Astrocyte (in vitro differentiated cells and primary cell): ENCODE measurements at regions not wholly inside any gene's neighbourhood (a gene's known extent, or its start where the extent isn't known, plus 50 kb on each side); places are given as distances from the start of the nearest gene placed in this dataset.

Experiments
- DNase-seq: peaks from one replicate; pipeline ENCODE4 v3.0.0-alpha.2; 2010; ENCODE audit warnings: low read depth
- FAIRE-seq: peaks from 2 replicates; lab custom pipeline; 2011; peaks lifted over from hg19 to GRCh38; lab: Jason Lieb, UNC
- H2AFZ ChIP-seq: 2 replicates; pipeline ENCODE4 v1.6.0; 2012; ENCODE audit warnings: low read depth, low read length, inconsistent platforms
- H3K27ac ChIP-seq: 2 replicates; pipeline ENCODE4 v1.5.1; 2011; ENCODE audit warnings: low read depth, low read length, inconsistent platforms
- H3K27me3 ChIP-seq: 2 replicates; pipeline ENCODE4 v1.6.0; 2011; ENCODE audit warnings: low read length, inconsistent platforms; ENCODE audit not compliant: insufficient read depth
- H3K36me3 ChIP-seq: 2 replicates; pipeline ENCODE4 v1.5.1; 2011; ENCODE audit warnings: low read length, inconsistent platforms; ENCODE audit not compliant: insufficient read depth
- H3K4me1 ChIP-seq: 2 replicates; pipeline ENCODE4 v1.5.1; 2011; ENCODE audit warnings: low read length, inconsistent platforms; ENCODE audit not compliant: insufficient read depth
- H3K4me2 ChIP-seq: 2 replicates; pipeline ENCODE4 v1.6.0; 2012; ENCODE audit warnings: low read length, inconsistent platforms
- H3K4me3 ChIP-seq: 2 replicates; pipeline ENCODE4 v1.5.1; 2011; ENCODE audit warnings: low read depth, mild to moderate bottlenecking, low read length, inconsistent platforms; ENCODE audit not compliant: insufficient read depth
- H3K79me2 ChIP-seq: 2 replicates; pipeline ENCODE4 v1.6.0; 2012; ENCODE audit warnings: mild to moderate bottlenecking, low read length, inconsistent platforms; ENCODE audit not compliant: insufficient read depth
- H3K9ac ChIP-seq: 2 replicates; pipeline ENCODE4 v1.6.0; 2012; ENCODE audit warnings: mild to moderate bottlenecking, low read length, inconsistent platforms
- H3K9me3 ChIP-seq: 2 replicates; pipeline ENCODE4 v1.5.1; 2012; ENCODE audit warnings: low read depth, mild to moderate bottlenecking, low read length, inconsistent platforms; ENCODE audit not compliant: insufficient read depth
- H4K20me1 ChIP-seq: 2 replicates; pipeline ENCODE4 v1.6.0; 2012; ENCODE audit warnings: low read length, inconsistent platforms; ENCODE audit not compliant: insufficient read depth
- H3K27ac Mint-ChIP-seq: one replicate; pipeline ENCODE4 v1.8.0; 2021; ENCODE audit warnings: mild to moderate bottlenecking, mixed read lengths; ENCODE audit not compliant: unreplicated experiment
- H3K27me3 Mint-ChIP-seq: one replicate; pipeline ENCODE4 v1.8.0; 2021; ENCODE audit warnings: low read depth, mixed read lengths; ENCODE audit not compliant: unreplicated experiment
- H3K36me3 Mint-ChIP-seq: one replicate; pipeline ENCODE4 v1.8.0; 2021; ENCODE audit warnings: low read depth, mixed read lengths; ENCODE audit not compliant: unreplicated experiment
- H3K4me1 Mint-ChIP-seq: one replicate; pipeline ENCODE4 v1.8.0; 2021; ENCODE audit warnings: low read depth, mixed read lengths; ENCODE audit not compliant: unreplicated experiment
- H3K4me3 Mint-ChIP-seq: one replicate; pipeline ENCODE4 v1.8.0; 2021; ENCODE audit warnings: mild to moderate bottlenecking, moderate library complexity, mixed read lengths; ENCODE audit not compliant: unreplicated experiment
- H3K9me3 Mint-ChIP-seq: one replicate; pipeline ENCODE4 v1.8.0; 2021; ENCODE audit warnings: mild to moderate bottlenecking, mixed read lengths; ENCODE audit not compliant: unreplicated experiment
- CTCF ChIP-seq: IDR thresholded peaks from 2 replicates; pipeline ENCODE4 v1.5.1; 2011; ENCODE audit warnings: low read depth, mild to moderate bottlenecking, inconsistent platforms, low read length, moderate library complexity; ENCODE audit not compliant: insufficient read depth
- EZH2 ChIP-seq: IDR thresholded peaks from 2 replicates; pipeline ENCODE4 v1.6.1; 2012; ENCODE audit warnings: mild to moderate bottlenecking, low read length, inconsistent platforms; ENCODE audit not compliant: insufficient read depth

GRCh38 chr4:122278976-122279375, 99.8 kb upstream of the ADAD1 start:
- no peak for DNase-seq
- Histone ChIP-seq H3K27ac (no peak overlapping the region), H4K20me1 (no peaks in the 10 kb centered on the region), H3K9ac (no peak overlapping the region), H3K36me3 (peaks cover 5% of the 10 kb centered on the region), H2AFZ (no peak overlapping the region), H3K4me2 (no peak overlapping the region), H3K79me2 (no peaks in the 10 kb centered on the region), H3K4me3 (no peak overlapping the region), H3K27me3 (no peaks in the 10 kb centered on the region), H3K9me3 (no peaks in the 10 kb centered on the region), H3K4me1 (no peaks in the 10 kb centered on the region)
- no peaks in the 10 kb centered on the region for H3K4me1 Mint-ChIP-seq
- H3K27me3 Mint-ChIP-seq, result no peaks in the 10 kb centered on the region
- no peak overlapping the region for H3K4me3 Mint-ChIP-seq
- H3K27ac Mint-ChIP-seq, result no peak overlapping the region
- TF ChIP-seq EZH2, result no peak
- TF ChIP-seq CTCF, result no peak
- H3K9me3 Mint-ChIP-seq, result no peaks in the 10 kb centered on the region
- FAIRE-seq, result no peak
- peaks cover 2% of the 10 kb centered on the region for H3K36me3 Mint-ChIP-seq

GRCh38 chr4:122279670-122280069, 99.1 kb upstream of the ADAD1 start:
- peaks cover 2% of the 10 kb centered on the region for H3K36me3 Mint-ChIP-seq
- H3K9me3 Mint-ChIP-seq, result no peaks in the 10 kb centered on the region
- no peak overlapping the region for H3K4me3 ChIP-seq
- no peaks in the 10 kb centered on the region for H3K9me3 ChIP-seq
- peaks cover 5% of the 10 kb centered on the region for H3K36me3 ChIP-seq
- DNase-seq (no peak), FAIRE-seq (no peak)
- no peak overlapping the region for H3K27ac Mint-ChIP-seq
- no peak overlapping the region for H3K27ac ChIP-seq
- TF ChIP-seq EZH2 (no peak), CTCF (no peak)
- H4K20me1 ChIP-seq, result no peaks in the 10 kb centered on the region
- H2AFZ ChIP-seq, result no peak overlapping the region
- H3K79me2 ChIP-seq, result no peaks in the 10 kb centered on the region
- no peaks in the 10 kb centered on the region for H3K27me3 Mint-ChIP-seq
- no peak overlapping the region for H3K9ac ChIP-seq
- no peak overlapping the region for H3K4me3 Mint-ChIP-seq
- H3K27me3 ChIP-seq, result no peaks in the 10 kb centered on the region
- H3K4me1 Mint-ChIP-seq, result no peaks in the 10 kb centered on the region
- no peak overlapping the region for H3K4me2 ChIP-seq
- H3K4me1 ChIP-seq, result no peaks in the 10 kb centered on the region

GRCh38 chr4:122285285-122285684, 93.5 kb upstream of the ADAD1 start:
- H3K9me3 Mint-ChIP-seq, result no peaks in the 10 kb centered on the region
- H3K27ac ChIP-seq, result no peak overlapping the region
- no peak overlapping the region for H3K4me3 ChIP-seq
- no peaks in the 10 kb centered on the region for H3K79me2 ChIP-seq
- no peaks in the 10 kb centered on the region for H3K4me1 ChIP-seq
- H2AFZ ChIP-seq, result no peak overlapping the region
- H4K20me1 ChIP-seq, result no peaks in the 10 kb centered on the region
- FAIRE-seq (no peak), DNase-seq (peak; percentile 9)
- no peak overlapping the region for H3K4me3 Mint-ChIP-seq
- peaks cover 3% of the 10 kb centered on the region for H3K36me3 Mint-ChIP-seq
- TF ChIP-seq CTCF, result no peak
- TF ChIP-seq EZH2, result no peak
- no peak overlapping the region for H3K4me2 ChIP-seq
- no peaks in the 10 kb centered on the region for H3K9me3 ChIP-seq
- no peaks in the 10 kb centered on the region for H3K27me3 Mint-ChIP-seq
- no peak overlapping the region for H3K9ac ChIP-seq
- H3K27ac Mint-ChIP-seq, result no peak overlapping the region
- peaks cover 3% of the 10 kb centered on the region for H3K36me3 ChIP-seq
- H3K4me1 Mint-ChIP-seq, result peaks cover 4% of the 10 kb centered on the region
- H3K27me3 ChIP-seq, result no peaks in the 10 kb centered on the region
